Endothelial cell (in vitro differentiated cells): ENCODE measurements at regions not wholly inside any gene's neighbourhood (a gene's known extent, or its start where the extent isn't known, plus 50 kb on each side); places are given as distances from the start of the nearest gene placed in this dataset.
A peak's percentile ranks its signal among the peaks of the same experiment; 100 is the strongest.
"Not testable (repeated sequence)": the region's sequence is repeated elsewhere in the genome, so short reads cannot be mapped to it uniquely, and the experiment has no call there.

Source experiments
- DNase-seq: peaks from one replicate; pipeline ENCODE4 v3.0.0; 2021; ENCODE audit warnings: low spot score
- H3K27ac Mint-ChIP-seq: one replicate; pipeline ENCODE4 v1.8.0; 2021; ENCODE audit warnings: mixed read lengths, inconsistent platforms; ENCODE audit not compliant: unreplicated experiment
- H3K27me3 Mint-ChIP-seq: one replicate; pipeline ENCODE4 v1.8.0; 2021; ENCODE audit warnings: mild to moderate bottlenecking, moderate library complexity, mixed read lengths, inconsistent platforms; ENCODE audit not compliant: unreplicated experiment
- H3K36me3 Mint-ChIP-seq: one replicate; pipeline ENCODE4 v1.8.0; 2021; ENCODE audit warnings: mild to moderate bottlenecking, low read depth, mixed read lengths, inconsistent platforms; ENCODE audit not compliant: unreplicated experiment
- H3K4me1 Mint-ChIP-seq: one replicate; pipeline ENCODE4 v1.8.0; 2021; ENCODE audit warnings: mild to moderate bottlenecking, mixed read lengths, inconsistent platforms; ENCODE audit not compliant: unreplicated experiment
- H3K4me3 Mint-ChIP-seq: one replicate; pipeline ENCODE4 v1.8.0; 2021; ENCODE audit warnings: mild to moderate bottlenecking, mixed read lengths, inconsistent platforms; ENCODE audit not compliant: unreplicated experiment
- H3K9me3 Mint-ChIP-seq: one replicate; pipeline ENCODE4 v1.8.0; 2021; ENCODE audit warnings: mixed read lengths, inconsistent platforms; ENCODE audit not compliant: unreplicated experiment
- TF ChIP-seq, protein P1 (sequence below): fragments of 200-600 bp; sonication (generic); IDR thresholded peaks from one replicate; pipeline ENCODE4 v1.5.0; 2021; ENCODE audit warnings: antibody characterized with exemption; ENCODE audit not compliant: unreplicated experiment

DNA sequence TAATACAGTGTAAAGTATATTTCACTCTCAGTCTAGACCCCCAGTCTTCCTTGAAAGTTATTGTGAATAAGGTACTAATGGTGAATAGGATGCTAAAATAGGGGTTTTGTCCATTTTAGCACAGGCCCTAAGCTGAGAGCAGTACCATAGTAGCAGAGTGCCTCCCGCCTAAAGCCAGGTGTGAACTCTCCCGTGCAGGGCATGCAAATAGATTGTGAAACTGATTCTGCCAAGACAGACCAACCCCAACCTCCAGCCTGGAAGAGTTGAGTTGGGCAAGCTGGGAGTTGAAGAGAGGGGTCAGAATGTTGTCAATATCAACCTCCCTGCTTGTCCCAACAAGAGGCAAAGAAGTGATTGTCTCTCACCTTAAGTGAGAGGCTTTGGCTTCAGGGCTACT lies 97.4 kb upstream of the CYRIA start:
- no peaks in the 10 kb centered on the region for H3K4me1 Mint-ChIP-seq
- no peak for DNase-seq
- no peak overlapping the region for H3K27ac Mint-ChIP-seq
- H3K36me3 Mint-ChIP-seq = no peaks in the 10 kb centered on the region
- H3K9me3 Mint-ChIP-seq = no peaks in the 10 kb centered on the region
- H3K4me3 Mint-ChIP-seq = no peak overlapping the region
- TF ChIP-seq, protein P1, sequence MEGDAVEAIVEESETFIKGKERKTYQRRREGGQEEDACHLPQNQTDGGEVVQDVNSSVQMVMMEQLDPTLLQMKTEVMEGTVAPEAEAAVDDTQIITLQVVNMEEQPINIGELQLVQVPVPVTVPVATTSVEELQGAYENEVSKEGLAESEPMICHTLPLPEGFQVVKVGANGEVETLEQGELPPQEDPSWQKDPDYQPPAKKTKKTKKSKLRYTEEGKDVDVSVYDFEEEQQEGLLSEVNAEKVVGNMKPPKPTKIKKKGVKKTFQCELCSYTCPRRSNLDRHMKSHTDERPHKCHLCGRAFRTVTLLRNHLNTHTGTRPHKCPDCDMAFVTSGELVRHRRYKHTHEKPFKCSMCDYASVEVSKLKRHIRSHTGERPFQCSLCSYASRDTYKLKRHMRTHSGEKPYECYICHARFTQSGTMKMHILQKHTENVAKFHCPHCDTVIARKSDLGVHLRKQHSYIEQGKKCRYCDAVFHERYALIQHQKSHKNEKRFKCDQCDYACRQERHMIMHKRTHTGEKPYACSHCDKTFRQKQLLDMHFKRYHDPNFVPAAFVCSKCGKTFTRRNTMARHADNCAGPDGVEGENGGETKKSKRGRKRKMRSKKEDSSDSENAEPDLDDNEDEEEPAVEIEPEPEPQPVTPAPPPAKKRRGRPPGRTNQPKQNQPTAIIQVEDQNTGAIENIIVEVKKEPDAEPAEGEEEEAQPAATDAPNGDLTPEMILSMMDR = no peak
- peaks cover 3% of the 10 kb centered on the region for H3K27me3 Mint-ChIP-seq

DNA sequence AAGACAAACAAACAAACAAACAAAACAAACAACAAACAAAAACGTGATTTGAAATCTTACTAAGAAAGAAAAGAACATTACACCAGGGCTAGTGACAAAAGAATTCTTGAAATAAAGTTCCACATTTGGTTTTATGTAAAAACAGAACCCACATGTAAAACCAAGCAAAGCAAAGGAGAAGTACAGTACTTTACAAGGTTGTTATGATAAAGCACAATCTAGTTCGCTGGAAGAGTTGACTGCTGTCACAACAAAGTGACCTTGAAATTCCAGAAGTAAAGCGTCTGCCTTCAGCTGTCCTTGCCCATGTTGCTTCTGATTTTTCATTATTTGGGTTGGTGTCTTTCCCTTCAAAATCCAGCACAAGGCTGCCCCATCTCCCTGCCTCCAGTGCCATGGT lies 94.8 kb upstream of the CYRIA start:
- TF ChIP-seq, protein P1 = no peak
- H3K27me3 Mint-ChIP-seq = peaks cover 3% of the 10 kb centered on the region

DNA sequence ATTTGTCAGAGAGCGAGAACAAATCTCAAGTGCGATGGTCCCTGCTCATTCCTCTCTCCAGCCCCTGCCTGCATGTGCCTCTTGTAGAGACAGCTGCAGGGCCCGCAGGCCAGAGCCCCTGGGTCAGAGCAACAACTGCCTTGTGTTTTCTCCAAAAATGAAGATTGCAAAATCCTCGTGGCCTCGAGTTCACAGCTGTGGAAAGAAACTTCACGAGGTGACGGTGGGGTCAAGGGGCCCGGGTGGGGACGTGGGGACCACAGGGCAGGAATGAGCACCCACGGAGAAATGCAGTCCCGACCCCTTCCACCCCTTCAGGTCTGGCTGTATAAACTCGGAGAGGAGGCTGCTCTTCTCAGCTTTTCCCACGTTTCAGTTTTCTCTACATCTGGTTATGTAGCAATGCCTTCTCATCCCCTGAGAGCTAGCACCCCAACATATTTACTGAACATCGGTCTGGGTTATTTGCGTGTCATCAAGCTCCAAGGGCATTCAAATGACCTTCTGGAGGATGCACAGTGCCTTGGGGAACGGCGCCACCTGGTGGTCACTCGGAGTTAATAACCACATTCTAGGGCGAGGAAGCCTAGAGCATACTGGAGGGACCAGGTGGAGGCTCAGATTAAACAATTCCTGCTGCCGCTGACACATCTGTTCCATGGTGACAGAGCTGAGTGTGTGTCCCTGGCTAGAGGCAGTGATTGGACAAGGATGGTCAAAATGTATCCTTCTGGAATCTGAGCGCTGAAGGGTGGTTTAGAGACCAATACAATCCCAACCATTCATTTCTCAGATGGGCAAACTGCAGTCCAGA lies 91.4 kb upstream of the CYRIA start:
- no peak overlapping the region for H3K27ac Mint-ChIP-seq
- TF ChIP-seq, protein P1 = peak; percentile 96
- peak; percentile 69 for DNase-seq
- H3K27me3 Mint-ChIP-seq = peaks cover 5% of the 10 kb centered on the region
- H3K9me3 Mint-ChIP-seq = no peaks in the 10 kb centered on the region
- H3K4me3 Mint-ChIP-seq = no peak overlapping the region
- no peaks in the 10 kb centered on the region for H3K36me3 Mint-ChIP-seq
- no peaks in the 10 kb centered on the region for H3K4me1 Mint-ChIP-seq

More for the DNA sequence above, 94.8 kb upstream of the CYRIA start:
- Mint-ChIP-seq H3K27ac (no peak overlapping the region), H3K4me1 (no peaks in the 10 kb centered on the region), H3K9me3 (no peaks in the 10 kb centered on the region), H3K36me3 (no peaks in the 10 kb centered on the region), H3K4me3 (no peak overlapping the region)
- no peak for DNase-seq

DNA sequence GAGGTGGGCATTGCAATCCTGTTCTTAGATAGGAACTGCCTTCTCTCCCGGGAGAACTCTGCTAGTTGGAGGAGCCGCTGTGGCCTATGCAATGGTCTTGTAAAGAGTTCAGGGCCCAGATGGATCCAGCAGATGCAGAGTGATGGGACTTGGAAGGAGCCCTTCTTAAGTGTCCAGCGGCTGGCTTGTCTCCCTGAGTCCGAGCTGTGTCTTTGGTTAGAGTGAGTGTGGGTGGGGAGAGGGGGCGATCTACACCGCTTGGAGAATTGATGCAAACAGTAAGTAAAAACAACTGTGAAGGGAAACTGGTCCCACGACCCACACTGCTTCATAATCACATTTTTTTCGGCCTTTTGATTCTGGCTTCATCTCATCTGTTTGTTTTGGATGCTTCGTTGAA lies 89.8 kb upstream of the CYRIA start:
- Mint-ChIP-seq H3K9me3 (no peaks in the 10 kb centered on the region), H3K27ac (no peak overlapping the region), H3K4me3 (no peak overlapping the region), H3K27me3 (peaks cover 3% of the 10 kb centered on the region), H3K4me1 (no peaks in the 10 kb centered on the region), H3K36me3 (no peaks in the 10 kb centered on the region)
- TF ChIP-seq, protein P1 = no peak
- no peak for DNase-seq

DNA sequence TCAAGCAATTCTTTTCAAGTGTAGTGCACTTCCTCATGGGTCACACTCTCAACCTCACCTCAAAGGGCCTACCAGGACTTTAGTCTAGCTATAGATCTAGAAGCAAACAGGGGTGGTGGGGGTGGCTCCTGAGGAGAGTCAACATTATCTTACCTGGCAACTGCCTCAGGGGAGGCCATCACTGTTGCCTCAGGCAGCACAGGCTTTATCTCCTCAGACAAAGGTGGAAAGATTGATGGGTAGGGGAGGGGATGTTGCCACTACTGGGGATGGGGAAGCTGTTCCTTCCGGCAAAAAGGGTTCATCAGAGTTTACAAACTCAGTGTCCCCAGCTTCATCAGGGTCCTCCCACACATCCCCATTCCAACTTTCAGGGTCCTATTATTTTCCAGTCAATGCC lies 87.4 kb upstream of the CYRIA start:
- H3K9me3 Mint-ChIP-seq, H3K27me3 Mint-ChIP-seq, DNase-seq, H3K4me1 Mint-ChIP-seq, H3K4me3 Mint-ChIP-seq, H3K36me3 Mint-ChIP-seq, H3K27ac Mint-ChIP-seq: not testable (repeated sequence)

DNA sequence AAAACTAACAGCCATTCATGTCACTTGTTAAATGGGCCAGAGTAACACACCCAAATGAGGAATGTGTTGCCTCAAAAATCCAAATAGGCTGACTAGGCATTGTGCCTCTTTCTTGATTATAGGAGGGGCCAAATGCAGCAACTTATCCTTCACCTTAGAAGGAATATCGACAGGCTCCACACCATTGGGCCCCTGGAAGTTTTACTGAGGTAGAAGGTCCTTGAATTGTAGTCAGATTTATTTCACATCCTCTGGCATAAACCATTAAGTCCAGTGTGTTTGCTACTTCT lies 85.2 kb upstream of the CYRIA start:
- not testable (repeated sequence) for H3K27ac Mint-ChIP-seq, H3K9me3 Mint-ChIP-seq, H3K27me3 Mint-ChIP-seq, H3K36me3 Mint-ChIP-seq, H3K4me3 Mint-ChIP-seq, DNase-seq
- H3K4me1 Mint-ChIP-seq = peaks cover 12% of the 10 kb centered on the region
